Astrocyte (in vitro differentiated cells and primary cell): ENCODE measurements at regions not wholly inside any gene's neighbourhood (a gene's known extent, or its start where the extent isn't known, plus 50 kb on each side); places are given as distances from the start of the nearest gene placed in this dataset.

Experiments
- CTCF ChIP-seq: IDR thresholded peaks from 2 replicates; pipeline ENCODE4 v1.5.1; 2011; ENCODE audit warnings: low read depth, mild to moderate bottlenecking, inconsistent platforms, low read length, moderate library complexity; ENCODE audit not compliant: insufficient read depth
- EZH2 ChIP-seq: IDR thresholded peaks from 2 replicates; pipeline ENCODE4 v1.6.1; 2012; ENCODE audit warnings: mild to moderate bottlenecking, low read length, inconsistent platforms; ENCODE audit not compliant: insufficient read depth

DNA sequence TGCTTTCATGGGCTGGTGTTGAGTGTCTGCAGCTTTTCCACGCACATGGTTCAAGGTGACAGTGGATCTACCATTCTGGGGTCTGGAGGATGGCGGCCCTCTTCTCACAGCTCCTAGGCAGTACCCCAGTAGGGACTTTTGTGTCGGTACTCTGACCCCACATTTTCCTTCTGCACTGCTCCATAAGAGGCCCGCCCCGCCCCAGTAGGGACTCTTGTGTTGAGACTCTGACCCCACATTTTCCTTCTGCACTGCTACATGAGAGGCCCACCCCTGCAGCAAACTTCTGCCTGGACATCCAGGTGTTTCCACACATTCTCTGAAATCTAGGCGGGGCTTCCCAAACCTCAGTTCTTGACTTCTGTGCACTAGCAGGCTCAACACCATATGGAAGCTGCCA is 383.4 kb upstream of the MEIS2 start:
- TF ChIP-seq CTCF (no peak), EZH2 (no peak)
